ENCODE measurements at regions not wholly inside any gene's neighbourhood (a gene's known extent, or its start where the extent isn't known, plus 50 kb on each side); places are given as distances from the start of the nearest gene placed in this dataset.

GRCh38 chr2:120415060-120415459 lies 69.1 kb downstream of the INHBB start:
- Histone ChIP-seq H3K27ac (no peak overlapping the region), H3K4me1 (peaks cover 0 to 7% of the 10 kb centered on the region in 2 donors), H3K27me3 (no peaks in the 10 kb centered on the region), H3K4me3 (replicated peaks in 1 of 3) (no peak overlapping the region), H3K36me3 (no peaks in the 10 kb centered on the region), H3K9me3 (no peaks in the 10 kb centered on the region)
- intact Hi-C loops (cut with DNase I): no loop called here
- no peak for DNase-seq
- WGBS, 2 donors: 93 to 95% methylated on average over 1 of the region's 1 CpG
- TF ChIP-seq POLR2A (IDR thresholded peaks at IDR 0.05): no peak
- TF ChIP-seq, protein P1, sequence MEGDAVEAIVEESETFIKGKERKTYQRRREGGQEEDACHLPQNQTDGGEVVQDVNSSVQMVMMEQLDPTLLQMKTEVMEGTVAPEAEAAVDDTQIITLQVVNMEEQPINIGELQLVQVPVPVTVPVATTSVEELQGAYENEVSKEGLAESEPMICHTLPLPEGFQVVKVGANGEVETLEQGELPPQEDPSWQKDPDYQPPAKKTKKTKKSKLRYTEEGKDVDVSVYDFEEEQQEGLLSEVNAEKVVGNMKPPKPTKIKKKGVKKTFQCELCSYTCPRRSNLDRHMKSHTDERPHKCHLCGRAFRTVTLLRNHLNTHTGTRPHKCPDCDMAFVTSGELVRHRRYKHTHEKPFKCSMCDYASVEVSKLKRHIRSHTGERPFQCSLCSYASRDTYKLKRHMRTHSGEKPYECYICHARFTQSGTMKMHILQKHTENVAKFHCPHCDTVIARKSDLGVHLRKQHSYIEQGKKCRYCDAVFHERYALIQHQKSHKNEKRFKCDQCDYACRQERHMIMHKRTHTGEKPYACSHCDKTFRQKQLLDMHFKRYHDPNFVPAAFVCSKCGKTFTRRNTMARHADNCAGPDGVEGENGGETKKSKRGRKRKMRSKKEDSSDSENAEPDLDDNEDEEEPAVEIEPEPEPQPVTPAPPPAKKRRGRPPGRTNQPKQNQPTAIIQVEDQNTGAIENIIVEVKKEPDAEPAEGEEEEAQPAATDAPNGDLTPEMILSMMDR (IDR thresholded peaks at IDR 0.05): no peak

- intact Hi-C loops (cut with DNase I): no loop called here
- no peak for DNase-seq
- no peaks in the 10 kb centered on the region for H3K27me3 ChIP-seq
- no peak overlapping the region for H3K27ac ChIP-seq
- H3K36me3 ChIP-seq: no peaks in the 10 kb centered on the region
- peaks cover 0 to 7% of the 10 kb centered on the region in 2 donors for H3K4me1 ChIP-seq
- H3K9me3 ChIP-seq: no peaks in the 10 kb centered on the region
- H3K4me3 ChIP-seq (replicated peaks in 1 of 3): no peak overlapping the region
- no peak for TF ChIP-seq POLR2A (IDR thresholded peaks at IDR 0.05)
- 90 to 98% methylated on average over 13 of the region's 13 CpGs for WGBS, 2 donors
Measured at GRCh38 chr2:120415728-120416509, 70.0 kb downstream of the INHBB start.

GRCh38 chr2:120418174-120418787 lies 72.3 kb downstream of the INHBB start:
- intact Hi-C loops (cut with DNase I): no loop called here
- no peaks in the 10 kb centered on the region for H3K9me3 ChIP-seq
- no peak for TF ChIP-seq POLR2A (IDR thresholded peaks at IDR 0.05)
- TF ChIP-seq, protein P1 (IDR thresholded peaks at IDR 0.05): no peak
- no peak overlapping the region for H3K27ac ChIP-seq
- H3K4me1 ChIP-seq: peaks cover 0 to 7% of the 10 kb centered on the region in 2 donors
- H3K27me3 ChIP-seq: no peaks in the 10 kb centered on the region
- no peaks in the 10 kb centered on the region for H3K36me3 ChIP-seq
- no peak overlapping the region for H3K4me3 ChIP-seq (replicated peaks in 1 of 3)
- 85 to 92% methylated on average over 13 of the region's 13 CpGs for WGBS, 2 donors
- no peak for DNase-seq

DNA sequence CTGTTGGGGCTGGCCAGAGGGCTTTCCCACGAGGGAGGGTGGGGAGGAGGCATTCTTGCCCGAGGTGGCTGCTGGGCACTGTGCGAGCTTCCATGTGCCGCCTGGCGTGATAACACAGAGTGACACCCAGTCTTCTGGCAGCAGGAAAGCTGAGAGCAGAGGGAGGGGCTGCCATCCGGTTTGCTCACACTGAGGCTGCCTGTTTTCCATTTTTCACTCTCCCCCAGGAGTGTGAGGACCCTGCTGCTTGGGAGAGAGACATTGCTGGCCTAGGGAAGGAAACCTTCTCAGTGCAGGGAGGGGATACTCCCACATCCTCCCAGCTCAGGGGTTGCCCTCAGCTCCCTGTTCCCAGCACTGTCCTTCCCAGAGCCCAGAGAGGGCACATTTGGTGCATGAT lies 73.1 kb downstream of the INHBB start:
- Histone ChIP-seq H3K4me3 (replicated peaks in 1 of 3) (no peak overlapping the region), H3K9me3 (no peaks in the 10 kb centered on the region), H3K4me1 (peaks cover 0 to 3% of the 10 kb centered on the region in 2 donors), H3K36me3 (no peaks in the 10 kb centered on the region), H3K27me3 (no peaks in the 10 kb centered on the region), H3K27ac (no peak overlapping the region)
- WGBS, 2 donors: 63 to 73% methylated on average over 4 to 6 of the region's 6 CpGs
- TF ChIP-seq, protein P1 (IDR thresholded peaks at IDR 0.05): no peak
- no peak for TF ChIP-seq POLR2A (IDR thresholded peaks at IDR 0.05)
- intact Hi-C loops (cut with DNase I): no loop called here
- DNase-seq: no peak

GRCh38 chr2:120419955-120420354 lies 74.0 kb downstream of the INHBB start:
- TF ChIP-seq, protein P1 (IDR thresholded peaks at IDR 0.05): no peak
- TF ChIP-seq POLR2A (IDR thresholded peaks at IDR 0.05): no peak
- Histone ChIP-seq H3K27ac (no peak overlapping the region), H3K9me3 (no peaks in the 10 kb centered on the region), H3K4me3 (replicated peaks in 1 of 3) (no peak overlapping the region), H3K4me1 (no peaks in the 10 kb centered on the region), H3K27me3 (no peaks in the 10 kb centered on the region), H3K36me3 (no peaks in the 10 kb centered on the region)
- DNase-seq: no peak
- intact Hi-C loops (cut with DNase I): no loop called here
